Activated CD8-positive, alpha-beta memory T cell treated with anti-CD3 and anti-CD28 coated beads, Interleukin-2, amount 50 U/mL, for 4 hours (primary cell): ENCODE measurements at regions not wholly inside any gene's neighbourhood (a gene's known extent, or its start where the extent isn't known, plus 50 kb on each side); places are given as distances from the start of the nearest gene placed in this dataset.
"Not testable (repeated sequence)": the region's sequence is repeated elsewhere in the genome, so short reads cannot be mapped to it uniquely, and the experiment has no call there.

Experiments
- DNase-seq: peaks from one replicate; pipeline ENCODE4 v3.0.0-alpha.2; 2020

DNA sequence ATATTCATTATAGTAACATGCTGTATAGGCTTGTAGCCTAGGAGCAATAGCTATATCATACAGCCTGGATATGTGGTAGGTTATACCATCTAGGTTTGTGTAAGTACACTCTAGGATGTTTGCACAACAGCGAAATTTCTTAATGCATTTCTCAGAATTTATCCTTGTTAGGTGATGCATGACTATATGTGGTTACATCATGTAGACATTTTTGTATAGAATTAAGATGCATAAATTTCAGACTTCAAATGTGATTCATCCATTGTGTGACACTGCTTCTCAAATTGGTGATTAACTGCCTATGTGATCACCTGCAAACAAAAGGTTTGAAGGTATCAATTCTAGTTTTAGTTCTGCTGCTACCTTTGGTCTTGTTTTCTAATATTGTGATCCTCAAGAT is 1787.0 kb upstream of the PIK3C3 start:
- DNase-seq: no peak

DNA sequence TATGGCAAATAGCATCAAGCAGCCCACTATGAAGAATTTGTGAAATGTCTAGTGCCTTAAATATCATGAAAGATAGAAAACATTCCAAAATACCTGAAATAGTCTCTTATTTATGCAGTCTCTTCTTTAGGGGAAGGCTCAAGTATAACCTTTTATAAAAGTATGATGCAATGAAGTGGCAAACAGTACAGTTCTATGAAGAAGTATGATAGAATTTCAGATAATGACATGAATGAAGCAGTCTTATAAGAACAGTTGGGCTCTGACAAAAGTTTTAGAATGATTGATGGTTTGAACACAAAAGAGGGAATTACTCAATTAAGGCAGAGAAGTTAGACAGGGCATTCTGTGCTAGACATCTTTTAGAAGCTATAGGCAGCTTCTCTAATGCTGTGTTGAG is 1791.8 kb upstream of the PIK3C3 start:
- DNase-seq: no peak

DNA sequence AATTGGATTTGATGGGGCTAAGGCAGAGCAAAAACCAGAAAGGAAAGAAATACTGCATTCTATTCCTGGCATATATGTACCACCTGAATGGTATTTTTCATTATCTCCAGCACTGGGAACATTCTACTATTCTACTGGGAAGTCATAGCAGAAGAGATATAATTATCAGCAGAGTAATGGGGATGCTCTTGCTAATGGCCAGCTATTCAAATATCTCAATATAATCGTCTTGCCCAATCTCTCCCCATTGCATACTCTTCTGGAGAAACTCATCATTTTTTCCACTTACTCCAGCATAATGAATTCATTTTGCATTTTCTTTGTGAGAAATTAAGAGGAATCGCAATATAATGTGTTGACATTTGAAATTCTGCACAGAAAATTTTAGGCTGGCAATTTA is 1794.7 kb upstream of the PIK3C3 start:
- no peak for DNase-seq

DNA sequence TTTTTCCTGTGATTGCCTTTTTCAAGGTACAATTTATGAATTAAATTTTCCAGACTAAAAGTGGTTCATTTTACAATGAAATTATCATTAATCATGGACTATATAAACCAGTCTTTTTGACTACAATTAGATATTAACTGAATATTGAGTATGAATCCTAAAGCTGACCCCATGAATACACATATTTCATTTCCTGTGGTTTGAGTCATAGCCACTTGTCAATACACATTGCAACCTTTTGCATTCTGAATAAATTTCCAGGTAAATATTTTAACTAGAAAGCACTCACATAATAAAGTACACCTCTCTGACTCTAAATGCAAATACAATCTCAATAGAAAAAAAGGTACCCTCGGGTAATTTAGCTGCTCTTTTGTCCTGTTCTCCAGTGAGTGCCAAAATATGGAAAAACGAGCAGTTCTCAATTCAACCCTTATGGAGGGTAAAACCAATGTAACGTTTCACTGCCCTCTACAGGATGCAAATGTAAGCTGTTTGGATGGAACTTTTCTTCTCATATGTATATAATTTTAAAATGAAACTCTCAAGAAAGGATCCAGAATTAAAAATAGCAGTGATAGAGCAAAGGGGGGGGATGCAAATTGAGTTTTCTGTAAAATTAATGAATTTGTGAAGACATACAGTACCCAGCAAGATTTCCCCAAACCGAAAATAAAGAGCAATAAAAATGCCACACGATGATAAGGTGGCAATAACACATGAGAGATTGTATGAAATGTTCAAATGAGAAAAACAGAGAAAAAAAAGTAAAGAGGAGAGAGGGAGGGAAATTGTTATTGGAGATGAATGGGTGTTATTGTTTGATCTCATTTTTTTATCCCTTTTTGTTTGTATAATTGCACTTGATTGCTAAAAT is 1795.7 kb upstream of the PIK3C3 start:
- DNase-seq: no peak

DNA sequence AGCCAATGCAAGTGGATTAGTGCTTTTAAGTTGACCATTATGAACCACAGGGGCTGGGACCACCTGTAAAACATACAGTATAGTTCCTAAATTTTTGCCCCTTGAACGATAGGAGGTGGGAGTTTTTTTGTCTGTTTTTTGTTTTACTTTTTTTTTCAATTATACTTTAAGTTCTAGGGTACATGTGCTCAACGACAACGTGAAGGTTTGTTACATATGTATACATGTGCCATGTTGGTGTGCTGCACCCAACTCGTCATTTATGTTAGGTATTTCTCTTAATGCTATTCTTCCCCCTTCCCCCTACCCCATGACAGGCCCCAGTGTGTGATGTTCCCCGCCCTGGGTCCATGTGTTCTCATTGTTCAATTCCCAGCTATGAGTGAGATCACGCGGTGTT is 1797.9 kb upstream of the PIK3C3 start:
- DNase-seq: no peak

DNA sequence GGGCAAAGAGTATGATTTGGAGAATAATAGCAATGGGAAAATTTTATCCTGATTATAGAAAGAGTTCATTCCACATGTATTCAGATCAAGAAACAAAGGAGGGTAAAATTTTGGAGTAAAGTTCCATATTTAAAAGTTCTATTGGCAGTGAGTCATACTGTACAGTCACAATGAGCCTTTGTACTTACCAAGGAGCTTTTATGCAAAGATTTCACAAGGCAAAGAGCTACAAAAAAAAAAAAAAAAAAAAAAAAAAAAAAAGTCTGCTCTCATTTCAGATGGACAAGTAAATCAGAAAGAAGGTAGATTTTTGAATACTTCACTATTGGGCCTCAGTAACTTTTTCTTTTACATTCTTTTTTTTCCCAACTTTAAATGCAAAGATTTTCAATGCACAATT is 1802.2 kb upstream of the PIK3C3 start:
- DNase-seq: no peak

DNA sequence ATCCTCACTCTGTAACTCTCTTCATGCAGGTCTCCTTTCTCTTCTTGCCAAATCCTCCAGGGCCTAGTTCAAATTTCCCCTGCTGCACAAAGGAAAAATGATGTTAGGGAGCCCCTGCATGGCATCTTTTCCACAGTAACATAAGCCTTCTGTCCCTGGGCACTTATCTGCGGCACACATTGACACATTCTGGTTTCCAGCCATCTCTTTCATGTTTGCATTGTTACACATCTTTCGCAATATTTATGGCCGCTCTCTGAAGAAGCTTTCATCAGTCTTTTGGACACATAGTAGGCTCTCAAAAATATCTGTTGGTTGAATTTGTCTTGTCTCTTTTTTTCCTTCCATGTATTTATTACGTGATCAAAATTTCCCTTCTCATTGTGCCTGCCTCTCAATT is 1806.1 kb upstream of the PIK3C3 start:
- DNase-seq: no peak

DNA sequence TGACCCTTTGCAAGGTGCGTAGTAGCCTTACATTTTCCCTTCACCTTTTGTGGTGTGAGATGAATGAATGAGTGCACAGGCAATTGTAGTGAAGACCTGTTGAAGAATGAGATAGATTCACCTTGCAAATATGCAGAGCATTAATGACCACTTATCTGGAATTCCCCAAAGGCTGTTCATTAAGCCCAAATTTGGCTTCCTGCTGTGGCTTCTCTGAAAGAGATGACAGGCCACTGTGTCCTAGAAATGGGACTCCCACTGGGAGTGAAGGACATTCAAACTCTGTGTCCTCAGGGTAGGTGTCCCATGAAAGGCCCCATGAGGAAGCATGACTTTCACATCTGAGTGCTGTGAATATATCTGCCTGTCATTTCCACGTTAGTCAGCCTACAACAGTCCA is 1821.8 kb upstream of the PIK3C3 start:
- no peak for DNase-seq

DNA sequence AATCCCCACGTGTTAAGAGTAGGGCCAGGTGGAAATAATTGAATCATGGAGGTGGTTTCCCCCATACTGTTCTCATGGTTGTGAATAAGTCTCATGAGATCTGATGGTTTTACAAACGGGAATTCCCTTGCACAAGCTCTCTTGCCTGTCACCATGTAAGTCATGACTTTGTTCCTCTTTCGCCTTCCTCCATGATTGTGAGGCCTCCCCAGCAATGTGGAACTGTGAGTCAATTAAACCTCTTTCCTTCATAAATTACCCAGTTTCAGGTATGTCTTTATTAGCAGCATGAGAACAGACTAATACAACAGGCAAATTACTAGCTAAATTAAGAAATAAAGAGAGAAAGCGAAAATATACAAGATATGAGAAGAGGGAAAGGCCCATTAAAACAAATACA is 1822.6 kb upstream of the PIK3C3 start:
- DNase-seq: not testable (repeated sequence)

DNA sequence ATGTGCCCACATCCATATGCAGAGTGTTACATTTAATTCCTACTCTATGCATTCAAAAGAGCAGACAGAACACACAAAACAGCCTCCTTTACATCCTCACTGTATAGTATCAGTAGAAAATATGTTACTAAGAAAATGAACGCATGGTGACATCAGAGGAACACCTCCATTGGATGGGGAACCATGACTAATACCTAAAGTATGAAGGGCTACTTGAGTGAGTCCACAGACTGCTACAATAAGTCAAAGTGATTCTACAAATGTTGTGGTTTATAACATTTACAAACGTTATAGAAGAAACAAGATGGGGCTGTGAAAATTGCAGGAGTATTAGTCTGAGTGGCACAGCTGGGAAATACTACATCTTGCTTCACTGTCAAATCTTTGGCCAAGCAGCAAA is 1830.9 kb upstream of the PIK3C3 start:
- DNase-seq: no peak

DNA sequence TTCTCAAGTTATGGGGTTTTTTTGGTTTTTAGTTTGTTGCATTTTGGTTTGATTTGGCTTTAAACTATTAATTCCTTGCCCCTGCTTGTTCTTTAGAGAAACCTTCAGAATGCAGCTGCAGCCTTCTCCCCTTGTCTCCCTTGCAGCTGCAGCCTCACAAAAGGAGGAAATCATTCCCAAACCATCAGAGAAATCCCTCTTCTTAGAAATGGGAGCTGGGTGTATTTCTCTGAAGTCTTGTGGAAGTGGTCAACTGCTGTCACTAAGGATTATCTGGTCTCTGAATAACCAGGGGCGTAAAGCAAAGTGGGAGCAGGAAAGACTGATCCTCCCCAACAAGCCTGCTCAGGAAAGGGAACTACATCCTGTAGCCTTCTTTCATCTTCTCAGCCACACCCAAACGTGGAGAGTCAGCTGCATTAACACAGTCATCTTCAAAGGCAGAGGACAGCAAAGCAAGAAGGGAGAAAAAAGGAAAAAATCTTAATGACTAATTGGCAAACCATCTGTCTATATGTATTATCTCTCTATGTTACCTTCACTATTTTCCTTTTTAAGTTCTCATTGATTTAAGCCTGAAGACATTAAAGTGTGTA is 1834.1 kb upstream of the PIK3C3 start:
- no peak for DNase-seq

DNA sequence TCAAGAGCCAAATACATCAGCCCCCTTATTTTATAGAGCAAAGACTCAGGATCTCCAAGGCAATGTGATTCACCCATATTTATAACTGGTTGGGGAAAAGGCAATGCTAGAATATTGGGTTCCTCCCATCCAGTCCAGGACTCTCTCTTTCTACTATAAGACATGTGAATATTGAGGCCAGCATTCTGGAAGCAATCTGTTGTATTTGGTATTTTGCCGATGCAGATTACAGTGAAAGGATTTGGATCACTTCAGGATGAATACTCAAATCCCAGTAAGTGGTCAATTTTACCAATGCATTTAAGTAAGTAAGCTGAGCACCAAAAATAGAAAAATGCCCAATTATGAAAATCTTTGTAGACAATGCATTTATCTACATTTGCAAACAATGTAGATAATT is 1834.7 kb upstream of the PIK3C3 start:
- no peak for DNase-seq

DNA sequence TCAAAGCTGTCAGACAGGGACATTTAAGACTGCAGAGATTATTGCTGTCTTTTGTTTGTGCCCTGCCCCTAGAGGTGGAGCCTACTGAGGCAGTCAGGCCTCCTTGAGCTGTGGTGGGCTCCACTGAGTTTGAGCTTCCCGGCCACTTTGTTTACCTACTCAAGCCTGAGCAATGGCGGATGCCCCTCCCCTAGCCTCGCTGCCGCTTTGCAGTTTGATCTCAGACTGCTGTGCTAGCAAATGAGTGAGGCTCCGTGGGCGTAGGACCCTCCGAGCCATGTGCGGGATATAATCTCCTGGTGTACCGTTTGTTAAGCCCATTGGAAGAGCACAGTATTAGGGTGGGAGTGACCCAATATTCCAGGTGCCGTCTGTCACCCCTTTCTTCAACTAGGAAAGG is 1835.5 kb upstream of the PIK3C3 start:
- DNase-seq: not testable (repeated sequence)

DNA sequence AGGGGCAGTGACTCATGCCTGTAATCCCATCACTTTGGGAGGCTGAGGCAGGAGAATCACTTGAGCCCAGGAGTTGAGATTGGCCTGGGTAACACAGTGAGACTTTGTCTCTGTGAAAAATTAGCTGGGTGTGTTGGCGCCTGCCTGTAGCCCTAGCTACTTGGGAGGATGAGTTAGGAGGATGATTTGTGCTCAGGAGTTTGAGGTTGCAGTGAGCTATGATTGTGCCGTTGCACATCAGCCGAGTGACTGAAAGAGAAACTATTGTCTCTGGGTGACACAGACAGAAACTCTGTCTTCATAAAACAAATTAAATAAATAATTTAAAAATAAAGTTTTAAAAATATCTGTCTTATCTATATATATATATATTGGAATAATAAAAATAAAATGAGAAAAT is 1844.6 kb upstream of the PIK3C3 start:
- no peak for DNase-seq

DNA sequence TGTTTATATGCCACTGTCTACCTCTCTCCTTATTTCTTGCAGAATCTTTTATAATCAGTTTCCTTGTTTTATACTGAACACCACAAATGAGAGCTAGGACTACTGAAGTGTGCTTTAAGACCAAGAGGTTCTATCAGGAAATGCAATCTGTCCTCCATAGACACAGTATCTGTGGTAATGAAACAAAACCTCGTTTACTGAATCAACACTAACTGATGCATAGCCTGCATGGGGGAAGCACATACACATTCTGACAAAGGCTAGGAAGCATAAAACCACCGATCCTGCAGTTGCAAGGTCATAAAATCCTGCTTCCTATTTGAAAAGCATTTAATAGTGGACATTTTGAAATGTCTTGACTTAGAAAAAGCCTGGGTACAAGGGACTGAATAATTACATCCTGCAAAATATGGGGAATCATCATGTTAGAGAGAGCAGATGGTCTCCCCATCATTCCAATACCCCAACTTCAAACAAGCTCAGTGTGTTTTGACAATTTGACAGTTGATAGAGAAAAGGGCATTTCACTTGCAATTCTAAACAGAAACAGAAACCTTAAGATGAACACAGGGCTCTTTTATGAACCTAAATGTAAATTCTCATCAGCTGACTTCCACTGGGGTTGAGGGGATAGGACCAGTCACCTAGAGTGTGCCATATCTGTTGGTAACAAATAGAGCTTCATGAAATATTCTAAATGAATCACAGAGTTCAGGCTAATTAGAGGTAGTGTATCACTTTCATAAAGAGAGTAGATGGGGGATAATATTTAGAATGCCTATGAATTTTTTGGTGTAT is 1845.6 kb upstream of the PIK3C3 start:
- no peak for DNase-seq

DNA sequence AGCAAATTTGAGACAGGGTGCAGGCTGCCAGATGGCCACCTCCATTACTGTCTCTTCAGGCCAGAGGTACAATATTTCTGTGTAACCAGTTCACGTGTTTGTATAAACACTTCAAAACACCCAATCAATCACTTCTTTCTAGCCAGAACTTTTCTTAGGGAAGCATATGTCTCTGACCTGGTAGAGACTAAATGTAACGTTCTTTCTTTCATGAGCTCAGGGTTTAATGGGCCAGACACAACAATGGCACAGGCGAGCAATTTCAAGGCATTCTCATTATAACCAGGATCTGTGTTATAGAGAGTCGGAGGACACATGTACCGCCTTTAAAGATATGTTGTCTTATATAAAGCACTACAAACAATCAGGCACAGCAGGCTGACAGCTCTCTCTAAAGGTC is 1846.4 kb upstream of the PIK3C3 start:
- DNase-seq: no peak

DNA sequence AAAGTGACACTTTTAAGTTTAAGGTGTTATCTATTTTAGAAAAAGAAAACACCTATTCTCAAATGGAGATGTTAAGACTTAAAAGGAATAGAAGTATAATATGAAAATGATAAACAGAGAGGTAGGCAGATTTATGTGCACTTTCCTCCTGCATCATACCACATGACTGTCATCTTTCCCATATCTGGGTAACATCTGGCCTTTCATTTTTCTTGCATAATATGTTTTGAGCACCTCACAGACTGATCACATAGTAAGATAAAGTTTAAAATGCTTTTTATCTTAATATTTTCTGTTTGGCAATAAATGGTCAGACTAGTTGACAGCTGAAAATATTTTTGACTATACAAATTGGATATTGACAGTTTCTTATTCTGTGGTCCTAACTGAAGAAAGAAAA is 1852.1 kb upstream of the PIK3C3 start:
- DNase-seq: no peak

DNA sequence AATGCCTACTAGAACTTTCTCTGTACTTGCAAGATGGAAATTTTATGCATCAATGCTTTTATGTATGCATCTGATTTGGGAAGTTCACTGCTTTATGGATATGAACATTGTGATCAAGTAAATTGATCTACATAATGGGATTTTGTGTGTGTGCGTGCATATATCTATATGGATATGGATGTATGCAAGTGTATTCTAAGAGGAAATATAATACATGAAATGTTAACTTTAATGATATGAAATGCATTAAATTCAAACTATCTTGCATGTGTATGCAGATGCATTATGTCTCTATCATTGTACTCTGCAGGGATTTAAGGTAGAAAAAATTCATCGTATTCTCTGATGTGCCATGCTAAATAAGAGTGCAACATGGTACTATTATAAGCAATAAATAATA is 1855.4 kb upstream of the PIK3C3 start:
- no peak for DNase-seq

DNA sequence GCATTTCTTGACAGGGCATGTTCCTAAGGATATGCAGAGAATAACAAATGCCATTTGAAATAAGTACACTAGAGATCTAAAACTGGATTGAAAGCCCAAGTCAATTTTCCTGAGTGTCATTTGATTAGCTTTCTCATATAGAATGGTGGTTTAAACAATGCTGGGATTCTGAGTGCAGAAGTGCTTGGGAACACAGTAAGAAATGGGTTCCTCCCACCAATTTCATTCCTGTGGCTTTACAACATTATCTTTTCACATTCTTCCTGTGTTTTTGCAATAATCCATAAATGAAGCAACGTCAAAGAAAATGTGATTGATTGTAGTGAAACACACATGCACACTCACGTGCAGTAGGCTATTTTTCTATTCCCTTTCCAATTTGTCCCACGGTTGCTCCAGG is 1858.4 kb upstream of the PIK3C3 start:
- DNase-seq: no peak

DNA sequence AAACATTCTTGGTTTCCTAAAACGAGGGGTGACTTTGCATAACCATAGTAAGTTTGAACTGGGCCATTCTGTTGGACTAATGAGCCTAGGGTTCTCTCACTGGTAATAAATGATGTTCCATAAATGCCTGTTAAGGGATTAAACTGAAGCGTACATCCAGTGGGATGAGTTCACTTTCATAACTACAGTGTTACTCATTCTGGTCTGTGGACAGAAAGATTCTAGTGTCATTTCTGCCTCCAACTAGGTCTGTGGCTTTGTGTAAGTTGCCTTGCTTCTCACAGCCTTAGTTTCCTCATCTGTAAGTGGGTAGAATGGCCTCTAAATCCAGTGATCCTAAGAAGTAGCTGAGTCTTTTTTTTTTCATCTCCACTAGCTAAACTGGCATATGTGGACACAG is 1860.6 kb upstream of the PIK3C3 start:
- no peak for DNase-seq

DNA sequence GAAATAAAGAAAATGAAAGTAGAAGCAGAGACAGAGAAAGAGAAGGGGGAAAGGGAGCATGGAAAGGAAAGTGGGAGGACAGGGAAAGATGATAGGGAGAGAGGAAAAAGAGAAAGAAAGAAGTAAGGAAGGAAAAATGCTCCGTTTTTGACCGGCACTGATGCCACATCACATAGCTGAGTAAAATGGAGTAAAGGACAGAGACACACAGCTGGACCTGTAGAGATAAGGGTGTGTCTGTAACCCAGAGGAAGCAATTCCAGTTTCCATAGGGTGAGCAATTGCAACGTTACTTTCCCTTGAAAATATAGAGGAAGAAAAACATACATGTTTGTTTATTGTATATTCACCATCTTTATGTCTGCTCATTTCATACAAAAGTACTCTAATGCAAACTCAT is 1866.9 kb upstream of the PIK3C3 start:
- DNase-seq: no peak

DNA sequence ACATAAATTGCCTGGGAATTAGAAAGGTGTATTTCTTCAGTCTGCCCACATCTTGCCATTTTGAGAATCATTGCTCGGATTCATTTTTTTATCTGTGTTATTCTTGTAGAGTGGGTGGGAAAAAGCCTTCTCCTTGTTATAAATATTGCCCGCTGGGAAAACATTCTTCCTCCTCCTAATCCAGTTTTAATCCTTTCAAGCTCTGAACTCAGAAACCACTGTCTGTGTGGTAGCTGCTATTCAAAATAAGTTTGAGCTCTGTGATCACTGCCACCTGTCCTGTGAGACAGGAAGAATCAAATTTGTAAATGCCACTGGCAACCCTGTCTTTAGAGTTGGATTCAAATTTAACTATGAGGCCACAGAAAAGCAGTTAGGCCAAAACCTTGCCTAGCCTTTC is 1875.2 kb upstream of the PIK3C3 start:
- DNase-seq: no peak

DNA sequence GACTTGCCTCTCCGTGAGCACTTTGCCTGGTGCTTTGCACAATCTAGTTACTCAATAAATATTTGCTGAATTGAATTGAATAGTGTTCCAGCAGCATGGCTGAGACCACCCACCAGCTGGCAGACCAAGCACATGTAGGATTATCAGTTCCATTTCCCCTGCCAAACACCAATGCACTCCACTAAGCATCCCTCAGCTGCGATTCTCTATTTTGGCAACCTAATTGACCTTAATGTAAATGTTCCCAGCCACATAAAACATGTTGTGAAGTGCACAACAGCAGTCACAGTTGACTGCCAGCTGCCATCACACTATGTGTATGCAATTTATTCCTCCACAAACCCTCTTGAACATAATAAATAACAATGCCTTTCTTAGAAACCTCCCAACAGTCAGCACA is 1879.4 kb upstream of the PIK3C3 start:
- DNase-seq: no peak

DNA sequence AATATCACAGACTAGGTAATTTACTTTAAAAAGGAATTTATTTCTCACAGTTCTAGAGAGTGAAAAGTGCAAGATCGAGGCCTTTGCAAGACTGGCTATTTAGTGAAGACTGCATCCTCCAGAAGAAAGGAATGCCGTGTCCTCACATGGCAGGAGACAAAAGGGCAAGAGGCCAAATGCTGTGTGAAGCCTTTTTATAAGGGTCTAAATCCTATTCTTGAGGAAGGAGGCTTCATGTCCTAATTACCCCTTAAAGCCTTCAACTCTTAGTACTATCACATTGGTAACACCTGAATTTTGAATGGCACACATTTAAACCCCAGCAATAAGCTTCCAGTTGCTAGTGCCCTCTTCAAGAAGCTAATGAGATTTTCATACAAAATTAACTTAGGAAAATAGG is 1882.3 kb upstream of the PIK3C3 start:
- no peak for DNase-seq
